MCF 10A (cell line): ENCODE measurements at regions not wholly inside any gene's neighbourhood (a gene's known extent, or its start where the extent isn't known, plus 50 kb on each side); places are given as distances from the start of the nearest gene placed in this dataset.

ENCODE experiments used
- BruUV-seq: library from RNA; stranded (reverse); fragments of 400-500 nt; replicated peaks from 2 replicates; lab custom pipeline; 2021; lab: Mats Ljungman, UMichigan
- CTCF ChIA-PET: fragments of 300-600 bp; sonication (Branson Sonifier 250); formaldehyde crosslinking; extraction: SDS; loops from one replicate; lab custom pipeline; 2021; ENCODE audit warnings: antibody characterized with exemption, inconsistent platforms; lab: Yijun Ruan, JAX
- POLR2A ChIA-PET: fragments of 300-600, 350-650 bp; sonication (Branson Sonifier 250); formaldehyde crosslinking; extraction: SDS; loops from one replicate; lab custom pipeline; 2020; ENCODE audit warnings: antibody characterized with exemption, inconsistent platforms; lab: Yijun Ruan, JAX
- DNase-seq: peaks from one replicate; pipeline ENCODE4 v3.0.0-alpha.2; 2018; ENCODE audit not compliant: unreplicated experiment
- H3K27ac Mint-ChIP-seq: one replicate; pipeline ENCODE4 v1.8.0; 2022; ENCODE audit warnings: mild to moderate bottlenecking, low read depth, mixed read lengths; ENCODE audit not compliant: unreplicated experiment
- H3K27me3 Mint-ChIP-seq: one replicate; pipeline ENCODE4 v1.8.0; 2022; ENCODE audit warnings: mixed read lengths; ENCODE audit not compliant: insufficient read depth, unreplicated experiment
- H3K36me3 Mint-ChIP-seq: one replicate; pipeline ENCODE4 v1.8.0; 2022; ENCODE audit warnings: mild to moderate bottlenecking, moderate library complexity, mixed read lengths; ENCODE audit not compliant: insufficient read depth, unreplicated experiment
- H3K4me1 Mint-ChIP-seq: one replicate; pipeline ENCODE4 v1.8.0; 2022; ENCODE audit warnings: mixed read lengths; ENCODE audit not compliant: insufficient read depth, unreplicated experiment
- H3K4me3 Mint-ChIP-seq: one replicate; pipeline ENCODE4 v1.8.0; 2022; ENCODE audit warnings: mild to moderate bottlenecking, moderate library complexity, mixed read lengths; ENCODE audit not compliant: unreplicated experiment
- H3K9me3 Mint-ChIP-seq: one replicate; pipeline ENCODE4 v1.8.0; 2022; ENCODE audit warnings: mixed read lengths; ENCODE audit not compliant: unreplicated experiment
- CTCF ChIP-seq: fragments of 200-600 bp; IDR thresholded peaks from one replicate; pipeline ENCODE4 v1.8.0; 2022; ENCODE audit warnings: antibody characterized with exemption, mild to moderate bottlenecking; ENCODE audit not compliant: unreplicated experiment
- intact Hi-C: fragments of 100-400 bp; cut with micrococcal nuclease; formaldehyde crosslinking; loops from 2 replicates; pipeline ENCODE4 v1.14.1; 2022

- TF ChIP-seq CTCF, result no peak
- H3K9me3 Mint-ChIP-seq, result no peaks in the 10 kb centered on the region
- ChIA-PET POLR2A (no interaction called here), CTCF (interaction anchor here (0.6 kb wide), 1 partner anchor 944 kb away, joined by 3 read pairs; no protein-coding TSS in a partner anchor)
- intact Hi-C loops, result no loop called here
- H3K4me1 Mint-ChIP-seq, result no peaks in the 10 kb centered on the region
- no peak overlapping the region for H3K27ac Mint-ChIP-seq
- H3K27me3 Mint-ChIP-seq, result peaks cover 60% of the 10 kb centered on the region
- DNase-seq, result no peak
- no peaks in the 10 kb centered on the region for H3K36me3 Mint-ChIP-seq
- no peak overlapping the region for H3K4me3 Mint-ChIP-seq
- BruUV-seq, result no TSS peak
Observed at GRCh38 chr10:71059943-71060342, 152.4 kb upstream of the UNC5B start.

GRCh38 chr10:71060476-71061426 lies 151.6 kb upstream of the UNC5B start:
- H3K9me3 Mint-ChIP-seq, result no peaks in the 10 kb centered on the region
- DNase-seq, result no peak
- no peak for TF ChIP-seq CTCF
- no TSS peak for BruUV-seq
- H3K4me1 Mint-ChIP-seq, result no peaks in the 10 kb centered on the region
- H3K27me3 Mint-ChIP-seq, result peaks cover 52% of the 10 kb centered on the region
- H3K4me3 Mint-ChIP-seq, result no peak overlapping the region
- ChIA-PET POLR2A (interaction anchor here (0.5 kb wide), 1 partner anchor 21 kb away, joined by 3 read pairs; no protein-coding TSS in a partner anchor), CTCF (interaction anchor here (0.6 to 1.2 kb wide), 2 partner anchors 18 to 945 kb away, joined by 3 read pairs; no protein-coding TSS in a partner anchor)
- intact Hi-C loops, result no loop called here
- H3K27ac Mint-ChIP-seq, result no peak overlapping the region
- no peaks in the 10 kb centered on the region for H3K36me3 Mint-ChIP-seq

- no peak overlapping the region for H3K4me3 Mint-ChIP-seq
- TF ChIP-seq CTCF, result no peak
- no peaks in the 10 kb centered on the region for H3K4me1 Mint-ChIP-seq
- peaks cover 45% of the 10 kb centered on the region for H3K27me3 Mint-ChIP-seq
- no TSS peak for BruUV-seq
- ChIA-PET CTCF (interaction anchor here (0.7 to 1.2 kb wide), 2 partner anchors 18 to 218 kb away, joined by 3 read pairs; no protein-coding TSS in a partner anchor), POLR2A (no interaction called here)
- no peak overlapping the region for H3K27ac Mint-ChIP-seq
- intact Hi-C loops, result no loop called here
- DNase-seq, result no peak
- H3K36me3 Mint-ChIP-seq, result no peaks in the 10 kb centered on the region
- H3K9me3 Mint-ChIP-seq, result no peaks in the 10 kb centered on the region
Observed at GRCh38 chr10:71061472-71061871, 150.9 kb upstream of the UNC5B start.

- POLR2A ChIA-PET, result interaction anchor here (1.1 kb wide), 1 partner anchor 18 kb away, joined by 4 read pairs; no protein-coding TSS in a partner anchor
- H3K4me1 Mint-ChIP-seq, result no peaks in the 10 kb centered on the region
- no peaks in the 10 kb centered on the region for H3K36me3 Mint-ChIP-seq
- CTCF ChIA-PET, result interaction anchor here (0.7 kb wide), 1 partner anchor 218 kb away, joined by 3 read pairs; no protein-coding TSS in a partner anchor
- no peak overlapping the region for H3K4me3 Mint-ChIP-seq
- TF ChIP-seq CTCF, result no peak
- no TSS peak for BruUV-seq
- intact Hi-C loops, result no loop called here
- peaks cover 38% of the 10 kb centered on the region for H3K27me3 Mint-ChIP-seq
- no peak overlapping the region for H3K27ac Mint-ChIP-seq
- no peak for DNase-seq
- H3K9me3 Mint-ChIP-seq, result no peaks in the 10 kb centered on the region
Observed at GRCh38 chr10:71062156-71062555, 150.2 kb upstream of the UNC5B start.
